ENCODE measurements at regions not wholly inside any gene's neighbourhood (a gene's known extent, or its start where the extent isn't known, plus 50 kb on each side); places are given as distances from the start of the nearest gene placed in this dataset.
"Not testable (repeated sequence)": the region's sequence is repeated elsewhere in the genome, so short reads cannot be mapped to it uniquely, and the experiment has no call there.

- intact Hi-C loops (cut with DNase I), result no loop called here
- no peak for ATAC-seq
These were observed 50.4 kb downstream of the SHOC1 start for GRCh38 chr9:111744363-111744762.

GRCh38 chr9:111743275-111743674, 51.5 kb downstream of the SHOC1 start:
- DNase-seq (no peak), ATAC-seq (peak in 1 of 2 donors; percentile 72)
- intact Hi-C loops (cut with DNase I), result no loop called here

More at GRCh38 chr9:111744363-111744762, 50.4 kb downstream of the SHOC1 start:
- no peak for DNase-seq

- intact Hi-C loops (cut with DNase I), result no loop called here
- DNase-seq, result no peak
- ATAC-seq, result no peak
These were observed 54.0 kb downstream of the SHOC1 start for GRCh38 chr9:111740739-111741138.

- intact Hi-C loops (cut with DNase I), result no loop called here
- ATAC-seq (no peak), DNase-seq (no peak)
These were observed 58.0 kb downstream of the SHOC1 start for GRCh38 chr9:111736714-111737113.

- intact Hi-C loops (cut with DNase I); DNase-seq; ATAC-seq: not testable (repeated sequence)
These were observed 59.4 kb downstream of the SHOC1 start for GRCh38 chr9:111735344-111735743.

- DNase-seq (no peak), ATAC-seq (no peak)
- intact Hi-C loops (cut with DNase I), result no loop called here
These were observed 62.8 kb downstream of the SHOC1 start for GRCh38 chr9:111731928-111732327.

- DNase-seq (no peak), ATAC-seq (peak; percentile 23 to 44)
- intact Hi-C loops (cut with DNase I), result no loop called here
These were observed 63.7 kb downstream of the SHOC1 start for GRCh38 chr9:111730937-111731567.

- ATAC-seq (no peak), DNase-seq (no peak)
- intact Hi-C loops (cut with DNase I), result no loop called here
These were observed 65.9 kb downstream of the SHOC1 start for GRCh38 chr9:111728617-111729366.

- intact Hi-C loops (cut with DNase I), result no loop called here
- DNase-seq (no peak), ATAC-seq (no peak)
These were observed 66.6 kb downstream of the SHOC1 start for GRCh38 chr9:111728143-111728542.

GRCh38 chr9:111726949-111727348, 65.5 kb downstream of the GNG10 start:
- intact Hi-C loops (cut with DNase I), result no loop called here
- ATAC-seq (no peak), DNase-seq (no peak)

GRCh38 chr9:111720174-111720573, 58.8 kb downstream of the GNG10 start:
- DNase-seq (no peak), ATAC-seq (no peak)
- intact Hi-C loops (cut with DNase I), result no loop called here

Data from left cardiac atrium (tissue), 4 donors.